HL-60 (cell line): ENCODE measurements at regions not wholly inside any gene's neighbourhood (a gene's known extent, or its start where the extent isn't known, plus 50 kb on each side); places are given as distances from the start of the nearest gene placed in this dataset.

Source experiments
- DNase-seq, 2 experiments: peaks; one replicate each; pipeline ENCODE4 v3.0.0-alpha.2; 2010 to 2020; ENCODE audit warnings: low read depth in 1 of 2, low spot score in 1 of 2
- H3K27ac ChIP-seq: fragments of 250-450 bp; sonication (Bioruptor Pico); replicated peaks from 2 replicates; pipeline ENCODE4 v1.5.1; 2020; ENCODE audit warnings: mild to moderate bottlenecking, moderate library complexity
- H3K27me3 ChIP-seq: fragments of 250-450 bp; sonication (Bioruptor Pico); 2 replicates; pipeline ENCODE4 v1.5.1; 2021; ENCODE audit warnings: mild to moderate bottlenecking, moderate library complexity; ENCODE audit not compliant: insufficient read depth, poor library complexity, severe bottlenecking
- H3K4me3 ChIP-seq: replicated peaks from 2 replicates; pipeline ENCODE4 v1.5.1; 2011; ENCODE audit warnings: mild to moderate bottlenecking, control low read depth, low read length; ENCODE audit not compliant: insufficient read depth
- GABPA ChIP-seq: IDR thresholded peaks from 2 replicates; pipeline ENCODE4 v1.6.1; 2012; ENCODE audit warnings: low read depth
- POLR2AphosphoS5 ChIP-seq: IDR thresholded peaks from 2 replicates; pipeline ENCODE4 v1.6.1; 2012; ENCODE audit warnings: low read depth
- REST ChIP-seq: IDR thresholded peaks from 2 replicates; pipeline ENCODE4 v1.6.1; 2012; ENCODE audit warnings: low read depth; ENCODE audit not compliant: insufficient replicate concordance
- SPI1 ChIP-seq: IDR thresholded peaks from 2 replicates; pipeline ENCODE4 v1.6.1; 2012; ENCODE audit warnings: low read depth, mild to moderate bottlenecking, borderline replicate concordance
- TF ChIP-seq, protein P1 (sequence below): IDR thresholded peaks from one replicate; pipeline ENCODE4 v1.5.1; 2011; ENCODE audit warnings: low read length, control low read depth, inconsistent platforms; ENCODE audit not compliant: insufficient read depth

DNA sequence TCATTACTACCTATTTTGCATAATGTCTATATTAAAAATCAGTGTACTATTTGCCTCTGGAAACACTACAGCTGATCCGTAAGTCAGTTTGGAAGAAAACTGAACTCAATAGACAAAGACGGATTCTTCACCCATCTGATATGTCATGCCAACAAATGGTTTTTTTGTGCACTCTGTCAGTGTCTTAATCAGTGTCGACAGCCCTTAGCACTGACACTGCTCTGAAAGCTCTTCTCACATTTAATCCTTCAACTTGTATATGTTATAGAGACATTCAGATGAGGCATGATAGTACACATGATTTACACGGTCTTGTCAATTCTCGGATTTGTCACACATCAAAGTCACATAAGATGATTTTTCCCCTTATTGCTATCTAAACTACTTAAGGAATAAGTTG is 347.5 kb upstream of the GALNT5 start:
- DNase-seq, result no peak
- H3K27ac ChIP-seq, result no peak overlapping the region
- no peaks in the 10 kb centered on the region for H3K27me3 ChIP-seq
- H3K4me3 ChIP-seq, result no peak overlapping the region
- no peak for TF ChIP-seq REST
- TF ChIP-seq GABPA, result no peak
- TF ChIP-seq SPI1, result no peak
- TF ChIP-seq POLR2AphosphoS5, result no peak
- TF ChIP-seq, protein P1, sequence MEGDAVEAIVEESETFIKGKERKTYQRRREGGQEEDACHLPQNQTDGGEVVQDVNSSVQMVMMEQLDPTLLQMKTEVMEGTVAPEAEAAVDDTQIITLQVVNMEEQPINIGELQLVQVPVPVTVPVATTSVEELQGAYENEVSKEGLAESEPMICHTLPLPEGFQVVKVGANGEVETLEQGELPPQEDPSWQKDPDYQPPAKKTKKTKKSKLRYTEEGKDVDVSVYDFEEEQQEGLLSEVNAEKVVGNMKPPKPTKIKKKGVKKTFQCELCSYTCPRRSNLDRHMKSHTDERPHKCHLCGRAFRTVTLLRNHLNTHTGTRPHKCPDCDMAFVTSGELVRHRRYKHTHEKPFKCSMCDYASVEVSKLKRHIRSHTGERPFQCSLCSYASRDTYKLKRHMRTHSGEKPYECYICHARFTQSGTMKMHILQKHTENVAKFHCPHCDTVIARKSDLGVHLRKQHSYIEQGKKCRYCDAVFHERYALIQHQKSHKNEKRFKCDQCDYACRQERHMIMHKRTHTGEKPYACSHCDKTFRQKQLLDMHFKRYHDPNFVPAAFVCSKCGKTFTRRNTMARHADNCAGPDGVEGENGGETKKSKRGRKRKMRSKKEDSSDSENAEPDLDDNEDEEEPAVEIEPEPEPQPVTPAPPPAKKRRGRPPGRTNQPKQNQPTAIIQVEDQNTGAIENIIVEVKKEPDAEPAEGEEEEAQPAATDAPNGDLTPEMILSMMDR, result no peak

GRCh38 chr2:156915332-156915731 is 342.2 kb upstream of the GALNT5 start:
- Histone ChIP-seq H3K27me3 (no peaks in the 10 kb centered on the region), H3K4me3 (no peak overlapping the region), H3K27ac (no peak overlapping the region)
- no peak for DNase-seq
- no peak for TF ChIP-seq REST
- TF ChIP-seq SPI1, result no peak
- TF ChIP-seq POLR2AphosphoS5, result no peak
- TF ChIP-seq, protein P1, result no peak
- TF ChIP-seq GABPA, result no peak

- no peak for DNase-seq
- Histone ChIP-seq H3K27ac (no peak overlapping the region), H3K4me3 (no peak overlapping the region), H3K27me3 (no peaks in the 10 kb centered on the region)
- TF ChIP-seq SPI1 (no peak), REST (no peak), POLR2AphosphoS5 (no peak), GABPA (no peak)
- TF ChIP-seq, protein P1, result no peak
These were observed 339.1 kb upstream of the GALNT5 start for GRCh38 chr2:156918410-156918809.
